Right atrium auricular region (tissue), 2 donors: ENCODE measurements at regions not wholly inside any gene's neighbourhood (a gene's known extent, or its start where the extent isn't known, plus 50 kb on each side); places are given as distances from the start of the nearest gene placed in this dataset.
A peak's percentile ranks its signal among the peaks of the same experiment; 100 is the strongest.

Experiments
- DNase-seq: peaks from one replicate; pipeline ENCODE4 v3.0.0-alpha.2; 2019; ENCODE audit warnings: low spot score
- H3K27ac ChIP-seq, 2 donors: fragments of 200-600 bp; sonication (generic); 1 replicate in 1 of 2; 2 replicates in 1 of 2; pipeline ENCODE4 v1.5.1; 2016 to 2019
- H3K27me3 ChIP-seq, 2 donors: fragments of 200-600 bp; sonication (generic); one replicate each; pipeline versions ENCODE4 v1.5.1 to v1.6.0; 2017 to 2019
- H3K36me3 ChIP-seq: fragments of 200-600 bp; sonication (generic); one replicate; pipeline ENCODE4 v1.5.1; 2016
- H3K4me1 ChIP-seq, 2 donors: fragments of 200-600 bp; sonication (generic); one replicate each; pipeline versions ENCODE4 v1.5.1 to v1.6.0; 2017 to 2019
- H3K4me3 ChIP-seq, 2 donors: fragments of 200-600 bp; sonication (generic); 1 replicate in 1 of 2; 2 replicates in 1 of 2; pipeline ENCODE4 v1.5.1; 2017 to 2019; ENCODE audit warnings: mild to moderate bottlenecking in 1 of 2, moderate library complexity in 1 of 2
- H3K9me3 ChIP-seq, 2 donors: fragments of 200-600 bp; sonication (generic); one replicate each; pipeline ENCODE4 v1.5.1; 2019
- CTCF ChIP-seq, 2 donors: fragments of 200-600 bp; sonication (generic); IDR thresholded peaks; one replicate each; pipeline ENCODE4 v1.5.1; 2019; ENCODE audit warnings: antibody characterized with exemption in 2 of 2

- Histone ChIP-seq H3K36me3 (no peaks in the 10 kb centered on the region), H3K9me3 (no peaks in the 10 kb centered on the region), H3K4me3 (no peak overlapping the region), H3K27ac (no peak overlapping the region), H3K27me3 (no peaks in the 10 kb centered on the region), H3K4me1 (no peaks in the 10 kb centered on the region)
- no peak for TF ChIP-seq CTCF (IDR thresholded peaks at IDR 0.05)
- no peak for DNase-seq
These were observed 112.0 kb upstream of the TMCC3 start for GRCh38 chr12:94762259-94762942.

GRCh38 chr12:94761559-94761958, 111.2 kb upstream of the TMCC3 start:
- Histone ChIP-seq H3K9me3 (no peaks in the 10 kb centered on the region), H3K27me3 (no peaks in the 10 kb centered on the region), H3K4me3 (no peak overlapping the region), H3K27ac (no peak overlapping the region), H3K4me1 (no peaks in the 10 kb centered on the region), H3K36me3 (no peaks in the 10 kb centered on the region)
- no peak for TF ChIP-seq CTCF (IDR thresholded peaks at IDR 0.05)
- DNase-seq = no peak

- DNase-seq = no peak
- no peaks in the 10 kb centered on the region for H3K36me3 ChIP-seq
- no peak overlapping the region for H3K27ac ChIP-seq
- H3K27me3 ChIP-seq = no peaks in the 10 kb centered on the region
- H3K9me3 ChIP-seq = no peaks in the 10 kb centered on the region
- no peaks in the 10 kb centered on the region for H3K4me1 ChIP-seq
- H3K4me3 ChIP-seq = no peak overlapping the region
- no peak for TF ChIP-seq CTCF (IDR thresholded peaks at IDR 0.05)
These were observed 110.4 kb upstream of the TMCC3 start for GRCh38 chr12:94760786-94761185.

GRCh38 chr12:94756789-94757188, 106.4 kb upstream of the TMCC3 start:
- H3K27ac ChIP-seq = no peak overlapping the region
- no peaks in the 10 kb centered on the region for H3K27me3 ChIP-seq
- H3K9me3 ChIP-seq = no peaks in the 10 kb centered on the region
- no peak overlapping the region for H3K4me3 ChIP-seq
- no peaks in the 10 kb centered on the region for H3K36me3 ChIP-seq
- no peak for TF ChIP-seq CTCF (IDR thresholded peaks at IDR 0.05)
- no peaks in the 10 kb centered on the region for H3K4me1 ChIP-seq
- no peak for DNase-seq

GRCh38 chr12:94755598-94755997, 105.2 kb upstream of the TMCC3 start:
- Histone ChIP-seq H3K4me3 (no peak overlapping the region), H3K36me3 (no peaks in the 10 kb centered on the region), H3K9me3 (no peaks in the 10 kb centered on the region), H3K4me1 (no peaks in the 10 kb centered on the region), H3K27me3 (no peaks in the 10 kb centered on the region), H3K27ac (no peak overlapping the region)
- TF ChIP-seq CTCF (IDR thresholded peaks at IDR 0.05) = no peak
- no peak for DNase-seq

GRCh38 chr12:94754653-94755052, 104.3 kb upstream of the TMCC3 start:
- H3K27ac ChIP-seq = no peak overlapping the region
- H3K36me3 ChIP-seq = no peaks in the 10 kb centered on the region
- no peaks in the 10 kb centered on the region for H3K4me1 ChIP-seq
- no peaks in the 10 kb centered on the region for H3K9me3 ChIP-seq
- H3K27me3 ChIP-seq = no peaks in the 10 kb centered on the region
- peak in 1 of 2 donors; percentile 45 for TF ChIP-seq CTCF (IDR thresholded peaks at IDR 0.05)
- H3K4me3 ChIP-seq = no peak overlapping the region
- DNase-seq = no peak
